IgD-negative memory B cell (primary cell): ENCODE measurements at regions not wholly inside any gene's neighbourhood (a gene's known extent, or its start where the extent isn't known, plus 50 kb on each side); places are given as distances from the start of the nearest gene placed in this dataset.
A peak's percentile ranks its signal among the peaks of the same experiment; 100 is the strongest.

Source experiments
- H3K27ac Mint-ChIP-seq, 3 donors: one replicate each; pipeline ENCODE4 v1.8.0; 2020 to 2022; ENCODE audit warnings: mild to moderate bottlenecking in 3 of 3, mixed read lengths in 3 of 3, moderate library complexity in 1 of 3
- H3K27me3 Mint-ChIP-seq: one replicate; pipeline ENCODE4 v1.8.0; 2021; ENCODE audit warnings: mixed read lengths
- H3K36me3 Mint-ChIP-seq: one replicate; pipeline ENCODE4 v1.8.0; 2020; ENCODE audit warnings: mild to moderate bottlenecking, mixed read lengths
- H3K4me1 Mint-ChIP-seq, 3 donors: one replicate each; pipeline ENCODE4 v1.8.0; 2020 to 2022; ENCODE audit warnings: mixed read lengths in 3 of 3, mild to moderate bottlenecking in 1 of 3
- H3K4me3 Mint-ChIP-seq, 4 donors: one replicate each; pipeline ENCODE4 v1.8.0; 2020 to 2022; ENCODE audit warnings: mild to moderate bottlenecking in 4 of 4, mixed read lengths in 4 of 4, moderate library complexity in 3 of 4
- H3K9me3 Mint-ChIP-seq, 3 donors: one replicate each; pipeline ENCODE4 v1.8.0; 2020 to 2021; ENCODE audit warnings: mixed read lengths in 3 of 3, mild to moderate bottlenecking in 1 of 3

GRCh38 chr7:84250452-84250851 lies 55.9 kb upstream of the SEMA3A start:
- Mint-ChIP-seq H3K27me3 (no peaks in the 10 kb centered on the region), H3K27ac (no peak overlapping the region), H3K4me1 (no peaks in the 10 kb centered on the region), H3K9me3 (peaks cover 0 to 6% (median 2%) of the 10 kb centered on the region in 3 donors), H3K36me3 (no peaks in the 10 kb centered on the region), H3K4me3 (no peak overlapping the region)

GRCh38 chr7:84249656-84250055 lies 55.1 kb upstream of the SEMA3A start:
- H3K36me3 Mint-ChIP-seq: no peaks in the 10 kb centered on the region
- no peak overlapping the region for H3K4me3 Mint-ChIP-seq
- no peak overlapping the region for H3K27ac Mint-ChIP-seq
- H3K4me1 Mint-ChIP-seq: no peaks in the 10 kb centered on the region
- peaks cover 6 to 7% (median 6%) of the 10 kb centered on the region in 3 donors for H3K9me3 Mint-ChIP-seq
- H3K27me3 Mint-ChIP-seq: no peaks in the 10 kb centered on the region

- no peak overlapping the region for H3K27ac Mint-ChIP-seq
- no peak overlapping the region for H3K4me3 Mint-ChIP-seq
- H3K27me3 Mint-ChIP-seq: no peaks in the 10 kb centered on the region
- H3K36me3 Mint-ChIP-seq: no peaks in the 10 kb centered on the region
- no peaks in the 10 kb centered on the region for H3K4me1 Mint-ChIP-seq
- peaks cover 2 to 13% (median 6%) of the 10 kb centered on the region in 3 donors for H3K9me3 Mint-ChIP-seq
These were observed 54.3 kb upstream of the SEMA3A start for GRCh38 chr7:84248843-84249242.

- no peaks in the 10 kb centered on the region for H3K4me1 Mint-ChIP-seq
- no peak overlapping the region for H3K4me3 Mint-ChIP-seq
- H3K36me3 Mint-ChIP-seq: no peaks in the 10 kb centered on the region
- peaks cover 0 to 15% (median 6%) of the 10 kb centered on the region in 3 donors for H3K9me3 Mint-ChIP-seq
- H3K27ac Mint-ChIP-seq: no peak overlapping the region
- H3K27me3 Mint-ChIP-seq: no peaks in the 10 kb centered on the region
These were observed 53.7 kb upstream of the SEMA3A start for GRCh38 chr7:84248267-84248666.

- Mint-ChIP-seq H3K4me3 (no peak overlapping the region), H3K4me1 (no peaks in the 10 kb centered on the region), H3K27ac (no peak overlapping the region), H3K9me3 (peaks cover 0 to 15% (median 6%) of the 10 kb centered on the region in 3 donors), H3K27me3 (no peaks in the 10 kb centered on the region), H3K36me3 (no peaks in the 10 kb centered on the region)
These were observed 53.0 kb upstream of the SEMA3A start for GRCh38 chr7:84247591-84247990.

- Mint-ChIP-seq H3K4me1 (no peaks in the 10 kb centered on the region), H3K36me3 (no peaks in the 10 kb centered on the region), H3K27ac (peak overlapping the region in 1 of 3 donors; percentile 36), H3K27me3 (no peaks in the 10 kb centered on the region), H3K4me3 (no peak overlapping the region), H3K9me3 (peaks cover 5 to 26% (median 6%) of the 10 kb centered on the region in 3 donors)
These were observed 51.2 kb upstream of the SEMA3A start for GRCh38 chr7:84245835-84246234.
